SU-DHL-6 (cell line): ENCODE measurements at regions not wholly inside any gene's neighbourhood (a gene's known extent, or its start where the extent isn't known, plus 50 kb on each side); places are given as distances from the start of the nearest gene placed in this dataset.

Source experiments
- CTCF ChIP-seq: fragments of 200-600 bp; sonication (generic); IDR thresholded peaks from one replicate; pipeline ENCODE4 v1.5.1; 2017; ENCODE audit warnings: antibody characterized with exemption, mild to moderate bottlenecking, low read length, moderate library complexity; ENCODE audit not compliant: insufficient read depth, poor library complexity, severe bottlenecking
- EZH2phosphoT487 ChIP-seq: fragments of 200-600 bp; sonication (generic), shearing (Covaris generic); conservative IDR thresholded peaks from 2 replicates; pipeline ENCODE4 v1.6.1; 2018; ENCODE audit warnings: mild to moderate bottlenecking, antibody characterized with exemption, low read length, moderate library complexity, mixed read lengths

DNA sequence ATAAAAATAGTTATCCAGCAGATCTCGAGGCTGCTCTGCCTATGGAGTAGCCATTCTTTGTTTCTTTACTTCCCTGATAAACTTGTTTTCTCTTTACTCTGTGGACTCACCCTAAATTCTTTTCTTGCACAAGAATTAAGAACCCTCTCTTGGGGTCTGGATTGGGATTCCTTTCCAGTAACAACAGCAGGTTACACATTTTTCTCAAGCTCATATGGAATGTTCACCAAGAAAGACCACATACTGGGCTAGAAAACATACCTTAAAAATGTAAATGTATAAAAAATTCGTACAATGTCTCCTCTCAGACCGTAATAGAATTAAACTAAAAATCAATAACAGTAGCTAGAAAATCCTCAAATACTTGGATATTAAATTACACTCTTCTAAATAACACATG is 299.2 kb downstream of the CNTN3 start:
- TF ChIP-seq CTCF, result no peak
- TF ChIP-seq EZH2phosphoT487, result no peak
